ENCODE measurements at regions not wholly inside any gene's neighbourhood (a gene's known extent, or its start where the extent isn't known, plus 50 kb on each side); places are given as distances from the start of the nearest gene placed in this dataset.

- ATAC-seq (no peak), DNase-seq (ENCODE audit: low spot score) (no peak)
- Mint-ChIP-seq H3K27ac (no peak overlapping the region), H3K4me3 (no peak overlapping the region), H3K9me3 (no peaks in the 10 kb centered on the region), H3K27me3 (ENCODE audit: insufficient read depth, low read depth, poor library complexity) (peaks cover 2% of the 10 kb centered on the region), H3K36me3 (ENCODE audit: low read depth) (no peaks in the 10 kb centered on the region), H3K4me1 (peaks cover 4% of the 10 kb centered on the region; the same call in 2 of the 3 replicates)
- no peak for TF ChIP-seq POLR2AphosphoS5 (IDR thresholded peaks at IDR 0.05; ENCODE audit: low read depth)
- no peak for TF ChIP-seq REST (IDR thresholded peaks at IDR 0.05; ENCODE audit: unreplicated experiment)
- no peak for TF ChIP-seq JUNB (IDR thresholded peaks at IDR 0.05; ENCODE audit: unreplicated experiment)
- no peak for TF ChIP-seq EZH2 (IDR thresholded peaks at IDR 0.05; ENCODE audit: low read depth, unreplicated experiment)
- no peak for TF ChIP-seq ZNF331 (CRISPR knock-in tag; IDR thresholded peaks at IDR 0.05; ENCODE audit: low read depth)
- no peak for TF ChIP-seq ZNF462 (CRISPR knock-in tag; IDR thresholded peaks at IDR 0.05)
- no peak for TF ChIP-seq ZNF114 (CRISPR knock-in tag; IDR thresholded peaks at IDR 0.05)
- TF ChIP-seq ETS1 (IDR thresholded peaks at IDR 0.05): no peak
- no peak for TF ChIP-seq CREB1 (CRISPR knock-in tag; IDR thresholded peaks at IDR 0.05; ENCODE audit: low read depth)
- TF ChIP-seq STAT1 (IDR thresholded peaks at IDR 0.05; ENCODE audit: unreplicated experiment): no peak
- no peak for TF ChIP-seq EZH2phosphoT487 (IDR thresholded peaks at IDR 0.05; ENCODE audit: unreplicated experiment)
- no peak for TF ChIP-seq CTCF (conservative IDR thresholded peaks at IDR 0.05; ENCODE audit: low read depth in 2 of 2)
- TF ChIP-seq NANOG (IDR thresholded peaks at IDR 0.05; ENCODE audit: borderline replicate concordance): no peak
- Histone ChIP-seq H3K79me2 (replicated peaks; ENCODE audit: insufficient read depth) (no peaks in the 10 kb centered on the region), H3K9me2 (ENCODE audit: insufficient read depth) (no peaks in the 10 kb centered on the region; the same call in 1 of the 2 replicates), H3K4me3 (no peak overlapping the region), H4K20me1 (replicated peaks; ENCODE audit: insufficient read depth) (no peaks in the 10 kb centered on the region), H3K27me3 (ENCODE audit: insufficient read depth) (no peaks in the 10 kb centered on the region), H3F3A (replicated peaks; ENCODE audit: low read depth) (no peaks in the 10 kb centered on the region), H3K27ac (ENCODE audit: low read depth) (no peak overlapping the region), H3K4me2 (no peak overlapping the region), H2AFZ (peak overlapping the region; percentile 29; the same call in 1 of the 2 replicates), H3K36me3 (ENCODE audit: insufficient read depth) (no peaks in the 10 kb centered on the region), H3K4me1 (ENCODE audit: insufficient read depth) (no peaks in the 10 kb centered on the region)
These were observed 111.0 kb downstream of the DDIT4L start for GRCh38 chr4:100079264-100079663.

All from GM23338 (cell line).